GM20431 (cell line): ENCODE measurements at regions not wholly inside any gene's neighbourhood (a gene's known extent, or its start where the extent isn't known, plus 50 kb on each side); places are given as distances from the start of the nearest gene placed in this dataset.

Experiments used
- in situ Hi-C: fragments of 300-500 bp; cut with MseI, MboI; formaldehyde crosslinking; loops from one replicate; pipeline ENCODE4 v1.15.0; 2020; ENCODE audit warnings: low sequenced_read_pairs; ENCODE audit not compliant: unreplicated experiment

GRCh38 chr5:40022057-40022456 lies 597.3 kb upstream of the DAB2 start:
- in situ Hi-C loops: no loop called here

GRCh38 chr5:40021007-40021406 lies 596.2 kb upstream of the DAB2 start:
- in situ Hi-C loops: no loop called here

DNA sequence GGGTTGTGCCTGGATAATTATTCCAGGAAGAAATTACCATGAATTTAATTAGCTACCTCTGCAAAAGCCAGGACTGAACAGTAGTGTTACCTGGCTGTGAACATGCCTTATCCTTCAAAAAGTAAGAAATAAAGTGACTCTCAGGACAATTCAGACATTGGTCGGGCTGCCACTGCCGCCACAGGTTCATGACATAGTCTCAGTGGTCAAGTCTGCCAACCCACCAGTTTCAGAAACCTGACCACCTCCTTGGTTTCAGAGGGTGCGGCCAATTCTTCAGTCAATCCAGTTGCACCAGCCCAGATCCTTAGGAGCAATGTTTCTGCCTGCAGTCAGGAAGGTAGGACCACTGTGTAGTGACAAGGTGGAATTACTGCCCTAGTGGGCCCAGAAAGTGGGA lies 593.1 kb upstream of the DAB2 start:
- in situ Hi-C loops: no loop called here

DNA sequence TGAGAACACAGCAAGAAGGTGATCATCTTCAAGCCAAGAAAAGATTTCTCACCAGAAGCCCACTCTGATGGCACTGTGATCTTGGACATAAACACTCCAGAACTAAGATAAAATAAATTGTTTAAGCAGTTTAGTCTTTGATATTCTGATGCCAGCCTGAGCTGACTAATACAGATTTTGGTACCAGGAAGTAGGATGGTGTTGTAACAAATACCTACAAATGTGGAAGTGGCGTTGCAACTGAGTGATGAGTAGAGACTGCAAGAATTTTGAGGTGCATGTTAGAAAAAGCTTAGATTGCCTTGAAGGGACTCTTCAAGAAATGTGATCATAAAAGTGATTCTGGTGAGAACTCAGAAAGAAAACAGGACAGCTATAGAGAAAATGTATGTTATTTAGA lies 592.4 kb upstream of the DAB2 start:
- in situ Hi-C loops: no loop called here

GRCh38 chr5:40010436-40010835 lies 585.7 kb upstream of the DAB2 start:
- in situ Hi-C loops: no loop called here

DNA sequence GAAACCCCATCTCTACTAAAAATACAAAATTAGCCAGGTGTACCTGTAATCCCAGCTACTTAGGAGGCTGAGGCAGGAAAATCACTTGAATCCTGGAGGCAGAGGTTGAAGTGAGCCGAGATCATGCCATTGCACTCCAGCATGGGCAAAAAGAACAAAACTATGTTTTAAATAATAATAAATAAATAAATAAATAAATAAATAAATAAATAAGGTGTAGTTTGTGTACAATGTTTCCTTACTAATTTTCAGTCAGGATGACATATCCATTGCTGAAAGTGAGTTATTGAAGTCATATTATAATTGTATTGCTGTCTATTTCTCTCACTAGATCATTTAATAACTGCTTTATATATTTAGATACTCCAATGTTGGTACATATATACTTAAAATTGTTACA lies 581.5 kb upstream of the DAB2 start:
- in situ Hi-C loops: no loop called here

GRCh38 chr5:40001796-40002195 lies 577.0 kb upstream of the DAB2 start:
- in situ Hi-C loops: no loop called here

DNA sequence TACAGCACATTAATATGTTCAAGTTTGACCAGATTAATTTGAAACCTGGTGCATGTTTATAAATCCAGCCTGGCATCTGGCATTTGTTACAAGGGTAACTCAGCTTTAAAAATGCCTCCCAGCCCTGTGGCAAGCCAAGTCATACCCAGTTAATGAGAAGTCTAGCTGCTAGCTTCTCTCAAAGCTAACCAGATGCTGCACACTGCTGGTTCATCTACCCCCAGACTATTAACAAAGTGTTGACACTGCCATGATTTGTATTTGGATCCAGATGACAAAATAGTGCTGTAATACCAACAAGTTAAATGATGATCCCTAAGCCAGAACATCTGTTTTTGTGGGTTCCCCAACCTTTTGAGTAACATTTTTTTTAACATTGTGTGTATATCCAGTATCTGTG lies 573.7 kb upstream of the DAB2 start:
- in situ Hi-C loops: no loop called here

- in situ Hi-C loops: no loop called here
These were observed 571.2 kb upstream of the DAB2 start for GRCh38 chr5:39995990-39996389.

GRCh38 chr5:39992617-39993202 lies 567.9 kb upstream of the DAB2 start:
- in situ Hi-C loops: no loop called here

DNA sequence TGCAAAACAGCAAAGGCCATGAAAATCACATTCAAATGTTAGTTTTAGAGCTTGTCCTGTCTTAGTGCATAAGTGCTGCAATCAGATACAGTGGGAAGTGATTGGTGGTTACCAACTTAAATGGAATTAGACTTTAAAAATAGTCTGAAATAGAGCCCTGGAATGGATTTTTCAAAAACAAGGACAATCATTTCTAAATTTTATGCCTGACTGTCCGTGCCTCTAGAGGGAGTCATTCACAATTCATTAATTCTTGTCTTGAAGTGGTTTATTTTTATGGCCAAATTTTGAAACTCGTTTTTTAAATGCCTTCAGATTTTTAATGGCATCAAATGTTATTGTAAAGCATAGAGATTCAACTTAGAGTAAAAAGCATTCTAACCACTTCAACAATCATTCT lies 561.8 kb upstream of the DAB2 start:
- in situ Hi-C loops: no loop called here

- in situ Hi-C loops: no loop called here
These were observed 555.3 kb upstream of the DAB2 start for GRCh38 chr5:39980056-39980455.

DNA sequence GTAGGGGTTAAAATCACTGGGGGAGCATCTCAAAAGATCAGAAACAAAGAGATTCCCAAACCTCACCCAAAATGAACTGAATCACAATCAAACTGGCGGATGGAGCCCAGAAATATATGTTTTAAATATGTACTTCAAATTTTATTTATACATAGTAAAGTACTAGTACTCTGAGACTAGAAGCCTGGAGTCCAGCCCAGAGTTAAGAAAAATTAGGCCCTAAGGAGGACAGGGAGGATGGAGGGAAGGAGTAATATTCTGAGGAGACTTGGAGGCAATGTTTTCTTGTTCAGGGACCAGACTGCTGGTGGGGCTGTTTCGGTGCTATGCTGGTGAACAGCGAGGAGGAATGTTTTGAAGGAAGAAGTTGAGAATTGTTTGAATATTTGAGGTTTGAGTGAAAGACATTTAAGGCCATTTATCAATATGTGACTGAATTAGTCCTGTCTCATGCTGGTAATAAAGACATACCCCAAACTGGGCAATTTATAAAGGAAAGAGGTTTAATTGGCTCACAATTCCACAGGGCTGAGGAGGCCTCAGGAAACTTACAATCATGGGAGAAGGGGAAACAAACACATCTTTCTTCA lies 552.4 kb upstream of the DAB2 start:
- in situ Hi-C loops: no loop called here

GRCh38 chr5:39970117-39970798 lies 545.5 kb upstream of the DAB2 start:
- in situ Hi-C loops: no loop called here

GRCh38 chr5:39968381-39968780 lies 543.6 kb upstream of the DAB2 start:
- in situ Hi-C loops: no loop called here

DNA sequence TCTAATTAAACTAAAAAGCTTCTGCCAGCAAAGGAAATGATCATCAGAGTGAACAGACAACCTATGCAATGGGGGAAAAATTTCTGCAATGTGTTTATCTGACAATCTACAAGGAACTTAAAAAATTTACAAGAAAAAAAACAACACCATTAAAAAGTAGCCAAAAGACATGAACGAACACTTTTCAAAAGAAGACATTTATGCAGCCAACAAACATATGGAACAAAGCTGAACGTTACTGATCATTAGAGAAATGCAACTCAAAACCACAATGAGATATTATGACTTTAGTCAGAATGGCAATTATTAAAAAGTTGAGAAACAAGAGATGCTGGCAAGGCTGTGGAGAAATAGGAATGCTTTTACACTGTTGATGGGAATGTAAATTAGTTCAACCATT lies 530.4 kb upstream of the DAB2 start:
- in situ Hi-C loops: loop anchor here (10.0 kb wide), 1 partner anchor 730 kb away; no protein-coding TSS in a partner anchor

DNA sequence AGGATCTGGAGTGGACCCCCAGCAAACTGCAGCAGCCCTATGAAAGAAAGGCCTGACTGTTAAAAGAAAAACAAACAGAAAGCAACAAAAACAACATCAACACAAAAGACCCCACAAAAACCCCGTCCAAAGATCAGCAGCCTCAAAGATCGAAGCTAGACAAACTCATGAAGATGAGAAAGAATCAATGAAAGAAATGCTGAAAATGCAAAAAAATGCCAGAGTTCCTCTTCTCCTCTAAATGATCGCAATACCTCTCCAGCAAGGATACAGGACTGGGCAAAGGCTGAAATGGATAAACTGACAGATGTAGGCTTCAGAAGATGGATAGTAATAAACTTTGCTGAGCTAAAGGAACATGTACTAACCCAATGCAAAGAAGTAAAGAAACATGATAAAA lies 526.3 kb upstream of the DAB2 start:
- in situ Hi-C loops: loop anchor here (10.0 kb wide), 1 partner anchor 734 kb away; no protein-coding TSS in a partner anchor

GRCh38 chr5:39948867-39949468 lies 524.2 kb upstream of the DAB2 start:
- in situ Hi-C loops: loop anchor here (25.0 kb wide), 1 partner anchor 362 kb away; no protein-coding TSS in a partner anchor

DNA sequence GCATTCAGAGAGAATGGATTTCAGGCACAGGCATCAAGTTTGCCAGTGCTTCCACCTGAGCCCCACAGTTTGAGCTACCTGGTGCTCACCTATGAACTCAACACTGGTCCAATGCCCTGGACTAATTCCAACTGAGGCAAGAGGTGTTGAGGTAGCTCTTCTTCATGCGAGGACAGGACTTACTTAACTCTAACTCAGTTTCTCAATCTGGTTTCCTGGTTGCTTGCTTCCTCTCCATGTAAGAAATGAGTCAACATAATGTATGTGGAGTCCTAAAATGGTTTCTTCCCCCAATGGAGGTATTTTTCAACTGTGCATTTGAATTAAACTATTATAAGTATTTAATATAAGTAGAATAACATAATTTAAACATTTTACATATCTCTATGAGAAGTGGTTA lies 523.6 kb upstream of the DAB2 start:
- in situ Hi-C loops: loop anchor here (25.0 kb wide), 1 partner anchor 361 kb away; no protein-coding TSS in a partner anchor

DNA sequence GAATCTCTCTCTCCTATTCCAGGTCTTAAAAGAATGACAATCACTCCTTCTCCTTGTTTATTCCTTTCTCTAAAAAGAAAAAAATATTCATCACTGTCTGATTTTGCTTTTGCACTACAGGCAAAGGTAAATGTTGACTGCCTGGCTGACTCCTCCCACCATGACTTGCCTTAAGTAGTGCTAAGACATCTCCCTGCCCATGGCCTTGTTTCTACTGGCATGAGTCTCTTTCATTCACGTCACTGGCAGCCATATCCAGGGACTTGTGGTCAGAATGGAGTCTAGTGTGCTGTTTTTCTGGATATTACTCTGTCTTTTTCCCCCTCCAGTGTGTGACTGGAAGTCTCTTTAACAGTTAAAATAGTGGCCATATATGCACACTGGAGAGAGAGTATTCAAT lies 522.9 kb upstream of the DAB2 start:
- in situ Hi-C loops: loop anchor here (25.0 kb wide), 1 partner anchor 360 kb away; no protein-coding TSS in a partner anchor
